MM.1S (cell line): ENCODE measurements at regions not wholly inside any gene's neighbourhood (a gene's known extent, or its start where the extent isn't known, plus 50 kb on each side); places are given as distances from the start of the nearest gene placed in this dataset.

Experiments
- CTCF ChIP-seq: fragments of 300-600 bp; sonication (generic); IDR thresholded peaks from 2 replicates; pipeline ENCODE4 v1.5.1; 2016; ENCODE audit warnings: antibody characterized with exemption, low read length, mixed read lengths
- EZH2 ChIP-seq: fragments of 300-600 bp; sonication (generic); optimal IDR thresholded peaks from 2 replicates; pipeline ENCODE3; 2017; ENCODE audit warnings: low read depth, mild to moderate bottlenecking, antibody characterized with exemption, low read length, mixed read lengths
- EZH2phosphoT487 ChIP-seq: fragments of 300-600 bp; sonication (generic); IDR thresholded peaks from 2 replicates; pipeline ENCODE4 v1.6.1; 2018; ENCODE audit warnings: antibody characterized with exemption, low read length

- TF ChIP-seq EZH2 (no peak), CTCF (no peak), EZH2phosphoT487 (no peak)
Measured at GRCh38 chr17:54339731-54340130, 517.0 kb downstream of the KIF2B start.
